Urinary bladder (tissue), 3 donors: ENCODE measurements at regions not wholly inside any gene's neighbourhood (a gene's known extent, or its start where the extent isn't known, plus 50 kb on each side); places are given as distances from the start of the nearest gene placed in this dataset.
"Not testable (repeated sequence)": the region's sequence is repeated elsewhere in the genome, so short reads cannot be mapped to it uniquely, and the experiment has no call there.

Experiments used
- DNase-seq: peaks from one replicate; pipeline ENCODE4 v3.0.0-alpha.2; 2015; ENCODE audit errors: extremely low spot score
- H3K27ac ChIP-seq: one replicate; pipeline ENCODE4 v1.5.1; 2013; ENCODE audit warnings: low read depth, mild to moderate bottlenecking, moderate library complexity
- H3K36me3 ChIP-seq: one replicate; pipeline ENCODE4 v1.6.1; 2013; ENCODE audit warnings: mild to moderate bottlenecking, moderate library complexity; ENCODE audit not compliant: insufficient read depth
- H3K4me1 ChIP-seq: one replicate; pipeline ENCODE4 v1.6.1; 2013; ENCODE audit warnings: mild to moderate bottlenecking, moderate library complexity; ENCODE audit not compliant: insufficient read depth
- H3K4me3 ChIP-seq: one replicate; pipeline ENCODE4 v1.5.1; 2013; ENCODE audit warnings: low read depth, low read length
- WGBS: extraction: QIAGEN DNeasy Blood & Tissue Kit; methylation state at CpG from one replicate; pipeline ENCODE4 v1.1.7; 2013; 5-methylcytosine and 5-hydroxymethylcytosine counted together
- donor health status: healthy with polysubstance abuse.
- donor health status: healthy.

GRCh38 chr5:91514400-91514799, 131.3 kb upstream of the ARRDC3 start:
- no peak for DNase-seq
- WGBS = 44% methylated on average over 4 of the region's 4 CpGs
- Histone ChIP-seq H3K36me3 (no peaks in the 10 kb centered on the region), H3K4me1 (no peaks in the 10 kb centered on the region), H3K27ac (no peak overlapping the region), H3K4me3 (no peak overlapping the region)

GRCh38 chr5:91503321-91503720, 120.2 kb upstream of the ARRDC3 start:
- Histone ChIP-seq H3K4me3 (no peak overlapping the region), H3K27ac (no peak overlapping the region), H3K4me1 (no peaks in the 10 kb centered on the region), H3K36me3 (no peaks in the 10 kb centered on the region)
- WGBS = 64% methylated on average over 3 of the region's 3 CpGs
- no peak for DNase-seq

GRCh38 chr5:91500758-91501157, 117.6 kb upstream of the ARRDC3 start:
- no peak for DNase-seq
- H3K27ac ChIP-seq = no peak overlapping the region
- H3K4me1 ChIP-seq = no peaks in the 10 kb centered on the region
- no peaks in the 10 kb centered on the region for H3K36me3 ChIP-seq
- WGBS = 71% methylated on average over 3 of the region's 3 CpGs
- H3K4me3 ChIP-seq = no peak overlapping the region

DNA sequence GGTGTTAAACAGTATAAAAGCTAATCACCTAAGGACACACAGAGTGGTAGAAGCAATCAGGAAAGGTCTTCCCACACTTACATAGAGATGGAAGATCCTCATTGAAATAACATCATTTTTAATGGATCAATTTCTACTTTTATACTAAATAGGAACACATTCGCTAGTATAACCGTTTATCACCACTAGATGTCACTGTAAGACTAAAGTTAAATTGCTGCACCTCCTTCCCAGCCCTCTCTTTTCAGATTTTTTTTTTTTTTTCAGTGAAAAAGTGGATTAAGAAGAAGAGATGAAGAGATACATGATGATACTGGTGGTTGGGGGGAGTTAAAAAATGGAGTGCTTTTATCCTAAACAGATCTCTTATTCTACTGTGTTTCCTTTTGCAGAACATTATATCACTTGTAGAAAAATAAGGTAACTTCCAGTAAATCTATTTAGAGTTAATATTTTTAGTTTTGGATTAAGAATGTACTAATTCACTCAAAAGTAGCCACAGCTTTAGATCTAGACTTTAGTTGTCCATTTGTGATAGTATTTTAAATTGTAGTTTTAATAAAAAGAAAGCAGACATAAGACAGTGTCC, 116.9 kb upstream of the ARRDC3 start:
- H3K4me3 ChIP-seq = no peak overlapping the region
- WGBS = under 1% methylated on average over 2 of the region's 2 CpGs
- H3K36me3 ChIP-seq = no peaks in the 10 kb centered on the region
- H3K27ac ChIP-seq = no peak overlapping the region
- H3K4me1 ChIP-seq = no peaks in the 10 kb centered on the region
- no peak for DNase-seq

DNA sequence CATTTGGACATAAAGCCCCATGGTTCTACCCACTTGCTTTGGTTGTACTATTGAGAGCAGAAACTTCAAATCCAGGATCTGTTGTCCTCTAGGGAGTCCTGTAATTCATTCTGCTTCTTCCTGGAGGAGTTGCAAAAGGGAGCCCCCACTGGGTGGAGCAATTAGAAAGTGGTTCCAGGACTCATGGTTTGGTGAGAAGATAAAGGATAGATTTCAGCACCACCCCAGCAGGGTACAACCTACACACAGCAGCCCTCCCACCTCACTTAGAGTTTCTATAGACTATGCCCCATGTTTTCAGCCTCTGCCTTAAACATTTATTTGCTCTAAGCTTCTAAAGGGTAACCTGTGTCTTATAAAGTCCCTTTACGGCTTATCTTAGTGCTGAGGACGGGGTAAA, 112.6 kb upstream of the ARRDC3 start:
- Histone ChIP-seq H3K27ac (no peak overlapping the region), H3K4me1 (no peaks in the 10 kb centered on the region), H3K4me3 (no peak overlapping the region), H3K36me3 (no peaks in the 10 kb centered on the region)
- WGBS = 75% methylated on average over 2 of the region's 2 CpGs
- no peak for DNase-seq

- DNase-seq = no peak
- Histone ChIP-seq H3K4me3 (no peak overlapping the region), H3K4me1 (no peaks in the 10 kb centered on the region), H3K36me3 (no peaks in the 10 kb centered on the region), H3K27ac (no peak overlapping the region)
- 82% methylated on average over 4 of the region's 4 CpGs for WGBS
Measured at GRCh38 chr5:91494447-91494996, 111.4 kb upstream of the ARRDC3 start.

- H3K4me3 ChIP-seq = no peak overlapping the region
- no peaks in the 10 kb centered on the region for H3K4me1 ChIP-seq
- no peak for DNase-seq
- WGBS = 55% methylated on average over 1 of the region's 1 CpG
- H3K27ac ChIP-seq = no peak overlapping the region
- H3K36me3 ChIP-seq = no peaks in the 10 kb centered on the region
Measured at GRCh38 chr5:91493086-91493485, 110.0 kb upstream of the ARRDC3 start.

GRCh38 chr5:91491229-91491628, 108.1 kb upstream of the ARRDC3 start:
- H3K4me3 ChIP-seq = no peak overlapping the region
- no peaks in the 10 kb centered on the region for H3K4me1 ChIP-seq
- WGBS = 68% methylated on average over 2 of the region's 2 CpGs
- H3K36me3 ChIP-seq = no peaks in the 10 kb centered on the region
- no peak overlapping the region for H3K27ac ChIP-seq
- no peak for DNase-seq

DNA sequence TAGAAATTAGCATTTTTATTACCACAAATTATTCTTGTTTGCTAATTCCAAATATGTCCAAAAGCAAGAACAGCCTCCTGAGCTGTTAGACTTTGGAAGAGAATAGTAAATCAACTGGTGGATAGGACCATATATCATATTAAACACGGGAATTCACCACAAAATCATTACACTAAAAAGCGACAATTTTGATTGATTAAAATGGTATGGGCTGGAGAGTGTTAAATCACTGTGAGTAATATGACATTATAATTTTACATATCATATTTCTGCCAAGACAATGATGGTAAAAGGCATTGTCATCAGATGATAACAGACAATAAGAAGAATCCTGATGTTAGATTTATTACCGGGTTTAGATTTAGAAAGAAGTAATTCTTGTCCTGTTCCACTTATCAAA, 107.2 kb upstream of the ARRDC3 start:
- WGBS = 65% methylated on average over 3 of the region's 3 CpGs
- Histone ChIP-seq H3K27ac (no peak overlapping the region), H3K4me3 (no peak overlapping the region), H3K36me3 (no peaks in the 10 kb centered on the region), H3K4me1 (no peaks in the 10 kb centered on the region)
- DNase-seq = no peak

GRCh38 chr5:91487420-91487819, 104.3 kb upstream of the ARRDC3 start:
- no peak overlapping the region for H3K4me3 ChIP-seq
- WGBS = 65% methylated on average over 2 of the region's 2 CpGs

DNA sequence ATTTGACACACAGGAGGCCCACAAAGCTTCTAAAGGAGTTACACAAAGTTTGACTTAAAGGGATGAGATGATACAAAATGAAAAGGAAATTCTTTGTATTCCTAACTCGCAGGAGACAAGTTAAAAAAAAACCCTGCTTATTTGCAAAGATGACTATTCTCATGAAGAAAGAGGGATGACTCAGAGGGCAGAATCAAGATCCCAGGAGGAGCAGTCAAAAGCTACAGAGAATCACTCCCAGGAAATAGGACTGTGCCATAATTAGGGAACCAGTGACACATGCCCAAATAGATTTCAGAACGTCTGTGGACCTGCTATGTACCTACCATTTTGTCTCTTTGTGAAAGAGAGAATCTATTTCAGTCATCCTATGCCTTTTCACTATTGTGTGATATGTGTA, 103.5 kb upstream of the ARRDC3 start:
- H3K4me3 ChIP-seq = no peak overlapping the region
- H3K27ac ChIP-seq = no peak overlapping the region
- DNase-seq = no peak
- H3K36me3 ChIP-seq = no peaks in the 10 kb centered on the region
- H3K4me1 ChIP-seq = no peaks in the 10 kb centered on the region
- WGBS = 61% methylated on average over 2 of the region's 2 CpGs

More at GRCh38 chr5:91487420-91487819, 104.3 kb upstream of the ARRDC3 start:
- H3K4me1 ChIP-seq = no peaks in the 10 kb centered on the region
- no peaks in the 10 kb centered on the region for H3K36me3 ChIP-seq
- DNase-seq = no peak
- H3K27ac ChIP-seq = no peak overlapping the region

GRCh38 chr5:91484662-91485061, 101.5 kb upstream of the ARRDC3 start:
- Histone ChIP-seq H3K36me3 (no peaks in the 10 kb centered on the region), H3K4me3 (no peak overlapping the region), H3K27ac (no peak overlapping the region), H3K4me1 (no peaks in the 10 kb centered on the region)
- DNase-seq = no peak

- not testable (repeated sequence) for H3K4me1 ChIP-seq, DNase-seq, H3K36me3 ChIP-seq, H3K4me3 ChIP-seq, H3K27ac ChIP-seq
- 68% methylated on average over 2 of the region's 2 CpGs for WGBS
Measured at GRCh38 chr5:91479376-91479775, 96.3 kb upstream of the ARRDC3 start.

DNA sequence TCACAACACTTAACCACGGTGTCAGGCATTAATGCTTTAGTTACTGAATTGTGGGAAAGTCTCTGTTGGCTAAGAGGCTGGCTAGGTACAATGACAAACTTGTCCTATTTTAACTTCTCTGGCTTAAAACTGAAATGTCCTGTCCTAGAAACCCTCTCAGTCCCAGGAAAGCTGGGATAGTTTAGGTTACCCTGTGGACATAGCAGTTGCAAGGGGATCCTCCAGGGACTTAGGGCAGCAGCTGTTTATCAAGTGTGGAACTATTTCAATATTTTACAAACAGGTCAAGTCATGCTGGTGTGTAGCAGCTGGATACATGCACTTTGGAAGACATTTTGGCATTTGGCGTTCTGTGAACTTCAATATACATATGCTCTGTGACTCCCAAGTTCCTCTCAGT, 95.0 kb upstream of the ARRDC3 start:
- DNase-seq = no peak
- no peak overlapping the region for H3K4me3 ChIP-seq
- H3K4me1 ChIP-seq = no peaks in the 10 kb centered on the region
- no peak overlapping the region for H3K27ac ChIP-seq
- no peaks in the 10 kb centered on the region for H3K36me3 ChIP-seq
- WGBS = 89% methylated on average over 2 of the region's 2 CpGs

DNA sequence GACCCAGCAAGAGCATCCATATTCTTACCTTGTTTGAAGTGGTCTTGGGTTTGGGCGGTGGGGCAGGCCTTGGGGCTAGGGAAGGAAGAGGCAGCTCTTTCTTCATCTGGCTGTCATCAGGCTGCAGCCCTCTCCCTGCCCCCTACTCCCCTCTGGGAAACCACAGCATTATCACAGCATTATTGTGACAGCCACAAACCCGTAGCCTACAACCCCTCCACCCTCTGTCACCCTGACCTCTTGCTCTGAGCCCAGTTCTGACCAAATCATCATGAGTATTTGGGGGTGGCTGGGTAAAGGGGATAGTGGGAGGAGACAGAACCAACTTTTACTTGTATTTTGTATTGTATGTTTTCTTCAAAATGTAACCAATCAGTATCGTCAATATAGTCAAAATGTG, 94.3 kb upstream of the ARRDC3 start:
- no peak for DNase-seq
- Histone ChIP-seq H3K4me3 (no peak overlapping the region), H3K36me3 (peaks cover 2% of the 10 kb centered on the region), H3K4me1 (no peaks in the 10 kb centered on the region), H3K27ac (no peak overlapping the region)
- 94% methylated on average over 3 of the region's 3 CpGs for WGBS
